ENCODE measurements at regions not wholly inside any gene's neighbourhood (a gene's known extent, or its start where the extent isn't known, plus 50 kb on each side); places are given as distances from the start of the nearest gene placed in this dataset.
"Not testable (repeated sequence)": the region's sequence is repeated elsewhere in the genome, so short reads cannot be mapped to it uniquely, and the experiment has no call there.

- no peak for DNase-seq (ENCODE audit: low read depth, low spot score)
- in situ Hi-C loops (cut with HindIII; ENCODE audit: low sequenced_read_pairs): no loop called here
- H3K4me3 ChIP-seq (ENCODE audit: low read depth, low read length): no peak overlapping the region
- TF ChIP-seq, protein P1, sequence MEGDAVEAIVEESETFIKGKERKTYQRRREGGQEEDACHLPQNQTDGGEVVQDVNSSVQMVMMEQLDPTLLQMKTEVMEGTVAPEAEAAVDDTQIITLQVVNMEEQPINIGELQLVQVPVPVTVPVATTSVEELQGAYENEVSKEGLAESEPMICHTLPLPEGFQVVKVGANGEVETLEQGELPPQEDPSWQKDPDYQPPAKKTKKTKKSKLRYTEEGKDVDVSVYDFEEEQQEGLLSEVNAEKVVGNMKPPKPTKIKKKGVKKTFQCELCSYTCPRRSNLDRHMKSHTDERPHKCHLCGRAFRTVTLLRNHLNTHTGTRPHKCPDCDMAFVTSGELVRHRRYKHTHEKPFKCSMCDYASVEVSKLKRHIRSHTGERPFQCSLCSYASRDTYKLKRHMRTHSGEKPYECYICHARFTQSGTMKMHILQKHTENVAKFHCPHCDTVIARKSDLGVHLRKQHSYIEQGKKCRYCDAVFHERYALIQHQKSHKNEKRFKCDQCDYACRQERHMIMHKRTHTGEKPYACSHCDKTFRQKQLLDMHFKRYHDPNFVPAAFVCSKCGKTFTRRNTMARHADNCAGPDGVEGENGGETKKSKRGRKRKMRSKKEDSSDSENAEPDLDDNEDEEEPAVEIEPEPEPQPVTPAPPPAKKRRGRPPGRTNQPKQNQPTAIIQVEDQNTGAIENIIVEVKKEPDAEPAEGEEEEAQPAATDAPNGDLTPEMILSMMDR (IDR thresholded peaks at IDR 0.05; ENCODE audit: low read depth, low read length): no peak
These were observed 200.2 kb upstream of the DDX18 start for GRCh38 chr2:117614296-117614695.

- no peak for DNase-seq (ENCODE audit: low read depth, low spot score)
- in situ Hi-C loops (cut with HindIII; ENCODE audit: low sequenced_read_pairs): no loop called here
- TF ChIP-seq, protein P1 (IDR thresholded peaks at IDR 0.05; ENCODE audit: low read depth, low read length): no peak
- H3K4me3 ChIP-seq (ENCODE audit: low read depth, low read length): no peak overlapping the region
These were observed 199.5 kb upstream of the DDX18 start for GRCh38 chr2:117614823-117615534.

- TF ChIP-seq, protein P1 (IDR thresholded peaks at IDR 0.05; ENCODE audit: low read depth, low read length): no peak
- in situ Hi-C loops (cut with HindIII; ENCODE audit: low sequenced_read_pairs): no loop called here
- no peak overlapping the region for H3K4me3 ChIP-seq (ENCODE audit: low read depth, low read length)
- DNase-seq (ENCODE audit: low read depth, low spot score): no peak
These were observed 195.9 kb upstream of the DDX18 start for GRCh38 chr2:117618607-117619006.

GRCh38 chr2:117621326-117621725 is 193.2 kb upstream of the DDX18 start:
- in situ Hi-C loops (cut with HindIII; ENCODE audit: low sequenced_read_pairs): no loop called here
- TF ChIP-seq, protein P1 (IDR thresholded peaks at IDR 0.05; ENCODE audit: low read depth, low read length): no peak
- no peak for DNase-seq (ENCODE audit: low read depth, low spot score)
- H3K4me3 ChIP-seq (ENCODE audit: low read depth, low read length): no peak overlapping the region

DNA sequence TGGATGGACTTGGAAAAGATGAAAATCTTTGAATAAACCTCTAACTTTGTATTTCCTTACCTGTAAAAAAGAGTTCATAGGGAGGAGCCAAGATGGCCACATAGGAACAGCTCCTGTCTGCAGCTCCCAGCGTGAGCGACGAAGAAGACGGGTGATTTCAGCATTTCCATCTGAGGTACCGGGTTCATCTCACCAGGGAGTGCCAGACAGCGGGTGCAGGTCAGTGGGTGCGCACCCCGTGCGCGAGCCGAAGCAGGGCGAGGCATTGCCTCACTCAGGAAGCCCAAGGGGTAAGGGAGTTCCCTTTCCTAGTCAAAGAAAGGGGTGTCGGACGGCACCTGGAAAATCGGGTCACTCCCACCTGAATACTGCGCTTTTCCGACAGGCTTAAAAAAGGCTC is 191.3 kb upstream of the DDX18 start:
- in situ Hi-C loops (cut with HindIII; ENCODE audit: low sequenced_read_pairs); DNase-seq (ENCODE audit: low read depth, low spot score); H3K4me3 ChIP-seq (ENCODE audit: low read depth, low read length): not testable (repeated sequence)

- DNase-seq (ENCODE audit: low read depth, low spot score): no peak
- TF ChIP-seq, protein P1 (IDR thresholded peaks at IDR 0.05; ENCODE audit: low read depth, low read length): no peak
- H3K4me3 ChIP-seq (ENCODE audit: low read depth, low read length): no peak overlapping the region
- in situ Hi-C loops (cut with HindIII; ENCODE audit: low sequenced_read_pairs): no loop called here
These were observed 183.1 kb upstream of the DDX18 start for GRCh38 chr2:117631152-117631945.

DNA sequence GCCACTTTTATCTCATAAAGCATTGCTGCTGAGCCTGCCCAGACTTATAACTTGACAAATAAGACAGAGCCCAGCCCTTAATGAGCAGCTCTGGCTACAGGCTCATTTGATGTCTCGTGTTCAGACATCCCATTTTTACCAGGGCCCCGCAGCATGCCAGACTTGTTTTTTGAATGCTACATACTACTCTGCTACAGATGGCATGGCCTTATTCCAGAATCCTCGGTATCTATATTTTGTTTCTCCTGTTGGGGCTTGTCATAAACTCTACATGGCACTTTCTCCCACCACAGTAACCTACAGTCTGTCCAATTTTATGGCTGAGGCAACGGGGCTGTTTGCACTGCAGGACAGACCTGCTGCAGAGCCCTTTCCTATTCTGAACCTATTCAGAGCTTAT is 179.0 kb upstream of the DDX18 start:
- DNase-seq (ENCODE audit: low read depth, low spot score): no peak
- in situ Hi-C loops (cut with HindIII; ENCODE audit: low sequenced_read_pairs): no loop called here
- no peak overlapping the region for H3K4me3 ChIP-seq (ENCODE audit: low read depth, low read length)
- TF ChIP-seq, protein P1 (IDR thresholded peaks at IDR 0.05; ENCODE audit: low read depth, low read length): no peak
